GM12878 (cell line): ENCODE measurements at regions not wholly inside any gene's neighbourhood (a gene's known extent, or its start where the extent isn't known, plus 50 kb on each side); places are given as distances from the start of the nearest gene placed in this dataset.

Experiments used
- ATAC-seq: fragments of 200-7000 bp; cut with Tn5 transposase; 3 replicates; pipeline ENCODE4 v1.9.1; 2020; ENCODE audit warnings: mild to moderate bottlenecking, moderate library complexity
- BruUV-seq: library from RNA; stranded (reverse); fragments of 400-500 nt; replicated peaks from 2 replicates; lab custom pipeline; 2021; lab: Mats Ljungman, UMichigan
- CTCF ChIA-PET: fragments of 300-600 bp; sonication (Branson Sonifier 250); formaldehyde crosslinking; extraction: SDS; loops from one replicate; lab custom pipeline; 2021; ENCODE audit warnings: inconsistent platforms; lab: Yijun Ruan, JAX
- POLR2A ChIA-PET: fragments of 350-600 bp; formaldehyde crosslinking; extraction: SDS; loops from one replicate; lab custom pipeline; 2021; ENCODE audit warnings: inconsistent platforms; lab: Charles Lee
- RAD21 ChIA-PET: fragments of 300-600 bp; sonication (Branson Sonifier 250); formaldehyde crosslinking; loops from one replicate; lab custom pipeline; 2023; ENCODE audit warnings: antibody characterized with exemption; ENCODE audit not compliant: unreplicated experiment; lab: Charles Lee
- SMC1A ChIA-PET: fragments of 300-600 bp; sonication (Branson Sonifier 250); formaldehyde crosslinking; loops from one replicate; lab custom pipeline; 2023; ENCODE audit not compliant: unreplicated experiment, uncharacterized antibody; lab: Charles Lee
- DNase-seq: peaks from one replicate; pipeline ENCODE4 v3.0.0-alpha.2; 2011; ENCODE audit warnings: low read depth, low spot score
- FAIRE-seq: peaks from 3 replicates; lab custom pipeline; 2011; peaks lifted over from hg19 to GRCh38; lab: Jason Lieb, UNC
- H2AFZ ChIP-seq: 2 replicates; pipeline ENCODE4 v1.6.0; 2011; ENCODE audit warnings: low read depth, low read length, control low read depth; ENCODE audit not compliant: control insufficient read depth
- H3K27ac ChIP-seq: 2 replicates; pipeline ENCODE4 v1.5.1; 2011; ENCODE audit warnings: control low read depth; ENCODE audit not compliant: control insufficient read depth, insufficient read depth
- H3K27me3 ChIP-seq, 2 experiments: replicated peaks in 1 of 2; 2 replicates each; pipeline versions ENCODE4 v1.6.0 to v1.6.1; 2011; ENCODE audit warnings: low read length in 1 of 2; ENCODE audit not compliant: control insufficient read depth in 2 of 2, insufficient read depth in 2 of 2
- H3K36me3 ChIP-seq, 2 experiments: 2 replicates each; pipeline ENCODE4 v1.5.1; 2011; ENCODE audit warnings: low read length in 1 of 2; ENCODE audit not compliant: control insufficient read depth in 2 of 2, insufficient read depth in 2 of 2
- H3K4me1 ChIP-seq: 2 replicates; pipeline ENCODE4 v1.6.1; 2011; ENCODE audit warnings: mild to moderate bottlenecking, low read length, moderate library complexity, mixed read lengths; ENCODE audit not compliant: control insufficient read depth, insufficient read depth
- H3K4me2 ChIP-seq: 2 replicates; pipeline ENCODE4 v1.6.0; 2011; ENCODE audit warnings: control low read depth; ENCODE audit not compliant: control insufficient read depth, insufficient read depth
- H3K4me3 ChIP-seq: fragments of 200-600 bp; sonication (generic); 2 replicates; pipeline ENCODE4 v1.5.1; 2016
- H3K79me2 ChIP-seq: 2 replicates; pipeline ENCODE4 v1.6.0; 2011; ENCODE audit warnings: low read length; ENCODE audit not compliant: control insufficient read depth, insufficient read depth
- H3K9ac ChIP-seq: 2 replicates; pipeline ENCODE4 v1.8.0; 2011; ENCODE audit warnings: low read length, control low read depth, mixed read lengths; ENCODE audit not compliant: control insufficient read depth, insufficient read depth
- H3K9me3 ChIP-seq: replicated peaks from 3 replicates; pipeline ENCODE4 v1.5.1; 2011; ENCODE audit warnings: mild to moderate bottlenecking, low read length; ENCODE audit not compliant: control insufficient read depth, insufficient read depth
- H4K20me1 ChIP-seq: 2 replicates; pipeline ENCODE4 v1.6.0; 2011; ENCODE audit not compliant: control insufficient read depth, insufficient read depth
- CBX3 ChIP-seq: fragments of 200-600 bp; sonication (generic); IDR thresholded peaks from 2 replicates; pipeline ENCODE4 v1.6.1; 2016; ENCODE audit warnings: low read depth, borderline replicate concordance
- CBX5 ChIP-seq: sonication (generic); IDR thresholded peaks from 2 replicates; pipeline ENCODE4 v1.6.1; 2016; ENCODE audit warnings: low read depth, moderate library complexity, mild to moderate bottlenecking, inconsistent platforms
- CEBPB ChIP-seq, 2 experiments: fragments of 150-350 bp in 1 of 2; IDR thresholded peaks; 2 replicates each; pipeline ENCODE4 v1.6.1; 2012 to 2014; ENCODE audit warnings: low read depth in 2 of 2, low read length in 2 of 2, borderline replicate concordance in 1 of 2, inconsistent platforms in 1 of 2
- IKZF2 ChIP-seq, 2 experiments: fragments of 450-650 bp; IDR thresholded peaks; 2 replicates each; pipeline ENCODE4 v1.6.1; 2017; ENCODE audit warnings: mild to moderate bottlenecking in 2 of 2, moderate library complexity in 2 of 2
- SIX5 ChIP-seq: IDR thresholded peaks from 2 replicates; pipeline ENCODE4 v1.6.1; 2011; ENCODE audit warnings: mild to moderate bottlenecking, low read depth, low read length, moderate library complexity; ENCODE audit not compliant: severe bottlenecking
- SPI1 ChIP-seq: IDR thresholded peaks from 2 replicates; pipeline ENCODE4 v1.6.1; 2011; ENCODE audit warnings: low read depth, mild to moderate bottlenecking, low read length, moderate library complexity, borderline replicate concordance; ENCODE audit not compliant: insufficient read depth
- TCF7 ChIP-seq: IDR thresholded peaks from 2 replicates; pipeline ENCODE4 v1.6.1; 2014; ENCODE audit warnings: antibody characterized with exemption, borderline replicate concordance
- ZNF274 ChIP-seq: IDR thresholded peaks from one replicate; pipeline ENCODE4 v1.8.0; 2011; ENCODE audit not compliant: insufficient read length, insufficient read depth
- in situ Hi-C: fragments of 300-500 bp; cut with MboI; formaldehyde crosslinking; loops from 9 replicates; pipeline ENCODE4 v1.14.3; 2018; ENCODE audit warnings: mixed read lengths
- intact Hi-C: fragments of 100-400 bp; cut with micrococcal nuclease; formaldehyde crosslinking; loops from one replicate; pipeline ENCODE4 v1.14.2; 2022; ENCODE audit not compliant: unreplicated experiment
- TF ChIP-seq, protein P1 (sequence below): fragments of 450-650 bp; IDR thresholded peaks from 2 replicates; pipeline ENCODE4 v1.6.1; 2017; ENCODE audit warnings: mild to moderate bottlenecking, low read depth, inconsistent platforms; ENCODE audit not compliant: poor library complexity, severe bottlenecking
- TF ChIP-seq, protein P2 (sequence below): IDR thresholded peaks from 2 replicates; pipeline ENCODE4 v1.6.1; 2012; ENCODE audit warnings: low read depth, low read length, improper control_type of control experiment
- TF ChIP-seq, protein P3 (sequence below): fragments of 150-350 bp; IDR thresholded peaks from 2 replicates; pipeline ENCODE4 v1.6.1; 2016; ENCODE audit warnings: low read depth, low read length
- TF ChIP-seq, protein P4 (sequence below): fragments of 450-650 bp; IDR thresholded peaks from 2 replicates; pipeline ENCODE4 v1.6.1; 2016; ENCODE audit warnings: mild to moderate bottlenecking
- TF ChIP-seq, protein P5 (sequence below): fragments of 450-650 bp; formaldehyde crosslinking; IDR thresholded peaks from 2 replicates; pipeline ENCODE4 v1.4.0; 2020; ENCODE audit warnings: mild to moderate bottlenecking, moderate library complexity

DNA sequence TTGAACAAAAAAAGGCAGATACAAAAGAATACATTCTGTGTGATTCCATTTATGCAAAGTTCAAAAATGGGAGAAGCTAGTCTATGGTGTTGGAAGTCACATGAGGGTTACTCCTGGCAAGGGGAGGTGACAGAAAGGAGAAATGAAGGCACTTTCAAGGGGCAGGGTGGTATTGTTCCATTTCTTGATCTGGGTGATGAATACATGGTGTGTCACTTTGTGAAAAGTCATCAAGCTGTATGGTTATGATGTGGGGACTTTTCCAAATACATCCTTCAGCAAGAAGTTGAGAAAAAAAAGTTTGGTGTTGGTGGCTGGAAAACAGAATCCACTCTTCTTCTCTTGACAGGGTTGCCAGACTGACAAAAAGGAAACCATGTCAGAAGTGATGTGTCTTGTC, 60.6 kb upstream of the MDGA1 start:
- in situ Hi-C loops = no loop called here
- POLR2A ChIA-PET = interaction anchor here (1.4 kb wide), 1 partner anchor 8 kb away, joined by 3 read pairs; no protein-coding TSS in a partner anchor
- intact Hi-C loops = no loop called here
- Histone ChIP-seq H3K9me3 (no peaks in the 10 kb centered on the region), H3K4me1 (no peaks in the 10 kb centered on the region), H3K4me2 (no peak overlapping the region), H3K4me3 (no peak overlapping the region), H2AFZ (no peak overlapping the region), H3K27me3 (no peaks in the 10 kb centered on the region), H3K9ac (no peak overlapping the region), H3K36me3 (no peaks in the 10 kb centered on the region), H3K79me2 (no peaks in the 10 kb centered on the region), H4K20me1 (no peaks in the 10 kb centered on the region), H3K27ac (no peak overlapping the region)
- no TSS peak for BruUV-seq
- CTCF ChIA-PET = interaction anchor here (1.0 kb wide), 1 partner anchor 19 kb away, joined by 3 read pairs; no protein-coding TSS in a partner anchor
- no peak for FAIRE-seq
- SMC1A ChIA-PET = no interaction called here
- no peak for DNase-seq
- ATAC-seq = no peak
- RAD21 ChIA-PET = no interaction called here
- TF ChIP-seq CBX3 (no peak), SPI1 (no peak), IKZF2 (IDR thresholded peaks at IDR 0.05) (no peak), CBX5 (no peak), SIX5 (no peak), ZNF274 (no peak), CEBPB (IDR thresholded peaks at IDR 0.05; ENCODE audit: borderline replicate concordance in 1 of 2, low read depth in 2 of 2, low read length in 2 of 2) (no peak), TCF7 (no peak)
- TF ChIP-seq, protein P1, sequence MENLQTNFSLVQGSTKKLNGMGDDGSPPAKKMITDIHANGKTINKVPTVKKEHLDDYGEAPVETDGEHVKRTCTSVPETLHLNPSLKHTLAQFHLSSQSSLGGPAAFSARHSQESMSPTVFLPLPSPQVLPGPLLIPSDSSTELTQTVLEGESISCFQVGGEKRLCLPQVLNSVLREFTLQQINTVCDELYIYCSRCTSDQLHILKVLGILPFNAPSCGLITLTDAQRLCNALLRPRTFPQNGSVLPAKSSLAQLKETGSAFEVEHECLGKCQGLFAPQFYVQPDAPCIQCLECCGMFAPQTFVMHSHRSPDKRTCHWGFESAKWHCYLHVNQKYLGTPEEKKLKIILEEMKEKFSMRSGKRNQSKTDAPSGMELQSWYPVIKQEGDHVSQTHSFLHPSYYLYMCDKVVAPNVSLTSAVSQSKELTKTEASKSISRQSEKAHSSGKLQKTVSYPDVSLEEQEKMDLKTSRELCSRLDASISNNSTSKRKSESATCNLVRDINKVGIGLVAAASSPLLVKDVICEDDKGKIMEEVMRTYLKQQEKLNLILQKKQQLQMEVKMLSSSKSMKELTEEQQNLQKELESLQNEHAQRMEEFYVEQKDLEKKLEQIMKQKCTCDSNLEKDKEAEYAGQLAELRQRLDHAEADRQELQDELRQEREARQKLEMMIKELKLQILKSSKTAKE = no peak
- TF ChIP-seq, protein P2, sequence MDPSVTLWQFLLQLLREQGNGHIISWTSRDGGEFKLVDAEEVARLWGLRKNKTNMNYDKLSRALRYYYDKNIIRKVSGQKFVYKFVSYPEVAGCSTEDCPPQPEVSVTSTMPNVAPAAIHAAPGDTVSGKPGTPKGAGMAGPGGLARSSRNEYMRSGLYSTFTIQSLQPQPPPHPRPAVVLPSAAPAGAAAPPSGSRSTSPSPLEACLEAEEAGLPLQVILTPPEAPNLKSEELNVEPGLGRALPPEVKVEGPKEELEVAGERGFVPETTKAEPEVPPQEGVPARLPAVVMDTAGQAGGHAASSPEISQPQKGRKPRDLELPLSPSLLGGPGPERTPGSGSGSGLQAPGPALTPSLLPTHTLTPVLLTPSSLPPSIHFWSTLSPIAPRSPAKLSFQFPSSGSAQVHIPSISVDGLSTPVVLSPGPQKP = no peak
- TF ChIP-seq, protein P3, sequence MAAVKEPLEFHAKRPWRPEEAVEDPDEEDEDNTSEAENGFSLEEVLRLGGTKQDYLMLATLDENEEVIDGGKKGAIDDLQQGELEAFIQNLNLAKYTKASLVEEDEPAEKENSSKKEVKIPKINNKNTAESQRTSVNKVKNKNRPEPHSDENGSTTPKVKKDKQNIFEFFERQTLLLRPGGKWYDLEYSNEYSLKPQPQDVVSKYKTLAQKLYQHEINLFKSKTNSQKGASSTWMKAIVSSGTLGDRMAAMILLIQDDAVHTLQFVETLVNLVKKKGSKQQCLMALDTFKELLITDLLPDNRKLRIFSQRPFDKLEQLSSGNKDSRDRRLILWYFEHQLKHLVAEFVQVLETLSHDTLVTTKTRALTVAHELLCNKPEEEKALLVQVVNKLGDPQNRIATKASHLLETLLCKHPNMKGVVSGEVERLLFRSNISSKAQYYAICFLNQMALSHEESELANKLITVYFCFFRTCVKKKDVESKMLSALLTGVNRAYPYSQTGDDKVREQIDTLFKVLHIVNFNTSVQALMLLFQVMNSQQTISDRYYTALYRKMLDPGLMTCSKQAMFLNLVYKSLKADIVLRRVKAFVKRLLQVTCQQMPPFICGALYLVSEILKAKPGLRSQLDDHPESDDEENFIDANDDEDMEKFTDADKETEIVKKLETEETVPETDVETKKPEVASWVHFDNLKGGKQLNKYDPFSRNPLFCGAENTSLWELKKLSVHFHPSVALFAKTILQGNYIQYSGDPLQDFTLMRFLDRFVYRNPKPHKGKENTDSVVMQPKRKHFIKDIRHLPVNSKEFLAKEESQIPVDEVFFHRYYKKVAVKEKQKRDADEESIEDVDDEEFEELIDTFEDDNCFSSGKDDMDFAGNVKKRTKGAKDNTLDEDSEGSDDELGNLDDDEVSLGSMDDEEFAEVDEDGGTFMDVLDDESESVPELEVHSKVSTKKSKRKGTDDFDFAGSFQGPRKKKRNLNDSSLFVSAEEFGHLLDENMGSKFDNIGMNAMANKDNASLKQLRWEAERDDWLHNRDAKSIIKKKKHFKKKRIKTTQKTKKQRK = no peak
- TF ChIP-seq, protein P4, sequence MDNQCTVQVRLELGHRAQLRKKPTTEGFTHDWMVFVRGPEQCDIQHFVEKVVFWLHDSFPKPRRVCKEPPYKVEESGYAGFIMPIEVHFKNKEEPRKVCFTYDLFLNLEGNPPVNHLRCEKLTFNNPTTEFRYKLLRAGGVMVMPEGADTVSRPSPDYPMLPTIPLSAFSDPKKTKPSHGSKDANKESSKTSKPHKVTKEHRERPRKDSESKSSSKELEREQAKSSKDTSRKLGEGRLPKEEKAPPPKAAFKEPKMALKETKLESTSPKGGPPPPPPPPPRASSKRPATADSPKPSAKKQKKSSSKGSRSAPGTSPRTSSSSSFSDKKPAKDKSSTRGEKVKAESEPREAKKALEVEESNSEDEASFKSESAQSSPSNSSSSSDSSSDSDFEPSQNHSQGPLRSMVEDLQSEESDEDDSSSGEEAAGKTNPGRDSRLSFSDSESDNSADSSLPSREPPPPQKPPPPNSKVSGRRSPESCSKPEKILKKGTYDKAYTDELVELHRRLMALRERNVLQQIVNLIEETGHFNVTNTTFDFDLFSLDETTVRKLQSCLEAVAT = no peak
- TF ChIP-seq, protein P5, sequence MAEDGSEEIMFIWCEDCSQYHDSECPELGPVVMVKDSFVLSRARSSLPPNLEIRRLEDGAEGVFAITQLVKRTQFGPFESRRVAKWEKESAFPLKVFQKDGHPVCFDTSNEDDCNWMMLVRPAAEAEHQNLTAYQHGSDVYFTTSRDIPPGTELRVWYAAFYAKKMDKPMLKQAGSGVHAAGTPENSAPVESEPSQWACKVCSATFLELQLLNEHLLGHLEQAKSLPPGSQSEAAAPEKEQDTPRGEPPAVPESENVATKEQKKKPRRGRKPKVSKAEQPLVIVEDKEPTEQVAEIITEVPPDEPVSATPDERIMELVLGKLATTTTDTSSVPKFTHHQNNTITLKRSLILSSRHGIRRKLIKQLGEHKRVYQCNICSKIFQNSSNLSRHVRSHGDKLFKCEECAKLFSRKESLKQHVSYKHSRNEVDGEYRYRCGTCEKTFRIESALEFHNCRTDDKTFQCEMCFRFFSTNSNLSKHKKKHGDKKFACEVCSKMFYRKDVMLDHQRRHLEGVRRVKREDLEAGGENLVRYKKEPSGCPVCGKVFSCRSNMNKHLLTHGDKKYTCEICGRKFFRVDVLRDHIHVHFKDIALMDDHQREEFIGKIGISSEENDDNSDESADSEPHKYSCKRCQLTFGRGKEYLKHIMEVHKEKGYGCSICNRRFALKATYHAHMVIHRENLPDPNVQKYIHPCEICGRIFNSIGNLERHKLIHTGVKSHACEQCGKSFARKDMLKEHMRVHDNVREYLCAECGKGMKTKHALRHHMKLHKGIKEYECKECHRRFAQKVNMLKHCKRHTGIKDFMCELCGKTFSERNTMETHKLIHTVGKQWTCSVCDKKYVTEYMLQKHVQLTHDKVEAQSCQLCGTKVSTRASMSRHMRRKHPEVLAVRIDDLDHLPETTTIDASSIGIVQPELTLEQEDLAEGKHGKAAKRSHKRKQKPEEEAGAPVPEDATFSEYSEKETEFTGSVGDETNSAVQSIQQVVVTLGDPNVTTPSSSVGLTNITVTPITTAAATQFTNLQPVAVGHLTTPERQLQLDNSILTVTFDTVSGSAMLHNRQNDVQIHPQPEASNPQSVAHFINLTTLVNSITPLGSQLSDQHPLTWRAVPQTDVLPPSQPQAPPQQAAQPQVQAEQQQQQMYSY = no peak
